HCT116 (cell line): ENCODE measurements at regions not wholly inside any gene's neighbourhood (a gene's known extent, or its start where the extent isn't known, plus 50 kb on each side); places are given as distances from the start of the nearest gene placed in this dataset.
A peak's percentile ranks its signal among the peaks of the same experiment; 100 is the strongest.

Source experiments
- ATAC-seq: fragments of 200-7000 bp; cut with Tn5 transposase; 2 replicates; pipeline ENCODE4 v1.9.1; 2020; ENCODE audit warnings: mild to moderate bottlenecking, moderate library complexity
- BruUV-seq: library from RNA; stranded (reverse); fragments of 400-500 nt; replicated peaks from 2 replicates; lab custom pipeline; 2021; lab: Mats Ljungman, UMichigan
- CTCF ChIA-PET: fragments of 300-600 bp; sonication (Branson Sonifier 250); formaldehyde crosslinking; loops from one replicate; lab custom pipeline; 2021; ENCODE audit warnings: antibody characterized with exemption; lab: Charles Lee
- POLR2A ChIA-PET: fragments of 300-600, 350-600 bp; sonication (Branson Sonifier 250); formaldehyde crosslinking; loops from one replicate; lab custom pipeline; 2021; ENCODE audit warnings: antibody characterized with exemption; lab: Charles Lee
- RAD21 ChIA-PET, 2 experiments: fragments of 300-600 bp; sonication (Branson Sonifier 250); formaldehyde crosslinking; loops; one replicate each; lab custom pipeline; 2023; ENCODE audit warnings: low total read pairs in 2 of 2; ENCODE audit not compliant: uncharacterized antibody in 2 of 2, unreplicated experiment in 2 of 2, low non-redundant PET in 1 of 2; lab: Charles Lee
- DNase-seq: peaks from one replicate; pipeline ENCODE4 v3.0.0-alpha.2; 2010; ENCODE audit warnings: low read depth, low spot score
- H2AFZ ChIP-seq: fragments of 200-600 bp; shearing (Covaris generic), sonication (generic); 2 replicates; pipeline ENCODE4 v1.6.1; 2017; ENCODE audit warnings: low read depth, mixed run types, mixed read lengths, antibody characterized with exemption, low read length; ENCODE audit not compliant: poor library complexity, severe bottlenecking
- H3K27ac ChIP-seq: 2 replicates; pipeline ENCODE4 v1.5.1; 2012; ENCODE audit warnings: low read depth, low read length
- H3K27me3 ChIP-seq: fragments of 200-600 bp; sonication (generic); 2 replicates; pipeline ENCODE4 v1.6.1; 2016; ENCODE audit warnings: mixed run types, low read length, mixed read lengths; ENCODE audit not compliant: insufficient read depth
- H3K36me3 ChIP-seq, 2 experiments: fragments of 200-500 bp in 1 of 2; fragments of 200-600 bp in 1 of 2; sonication (Bioruptor generic) in 1 of 2; sonication (generic) in 1 of 2; 2 replicates each; pipeline versions ENCODE4 v1.5.1 to v1.6.1; 2014 to 2016; ENCODE audit warnings: low read length in 2 of 2, inconsistent platforms in 1 of 2, mixed read lengths in 1 of 2, mixed run types in 1 of 2; ENCODE audit not compliant: insufficient read depth in 2 of 2, control insufficient read depth in 1 of 2
- H3K4me1 ChIP-seq, 2 experiments: fragments of 200-600 bp in 1 of 2; sonication (generic) in 1 of 2; 2 replicates each; pipeline versions ENCODE4 v1.5.1 to v1.6.1; 2012 to 2017; ENCODE audit warnings: low read length in 2 of 2, inconsistent platforms in 1 of 2, mild to moderate bottlenecking in 1 of 2, mixed read lengths in 1 of 2, mixed run types in 1 of 2, moderate library complexity in 1 of 2; ENCODE audit not compliant: insufficient read depth in 2 of 2, control insufficient read depth in 1 of 2
- H3K4me2 ChIP-seq: fragments of 200-600 bp; sonication (generic); 2 replicates; pipeline ENCODE4 v1.6.1; 2017; ENCODE audit warnings: mixed run types, low read length, mixed read lengths
- H3K4me3 ChIP-seq, 2 experiments: fragments of 200-600 bp in 1 of 2; sonication (generic) in 1 of 2; replicated peaks in 1 of 2; 2 replicates each; pipeline ENCODE4 v1.5.1; 2011 to 2016; ENCODE audit warnings: low read length in 2 of 2, control low read depth in 1 of 2, low read depth in 1 of 2, mild to moderate bottlenecking in 1 of 2, mixed read lengths in 1 of 2, mixed run types in 1 of 2
- H3K79me2 ChIP-seq: fragments of 200-600 bp; sonication (generic); 2 replicates; pipeline ENCODE4 v1.6.1; 2017; ENCODE audit warnings: mild to moderate bottlenecking, mixed run types, low read length, moderate library complexity, mixed read lengths; ENCODE audit not compliant: insufficient read depth
- H3K9ac ChIP-seq: fragments of 200-600 bp; sonication (generic); 2 replicates; pipeline ENCODE4 v1.6.1; 2016; ENCODE audit warnings: low read length, mixed read lengths
- H3K9me2 ChIP-seq: fragments of 200-600 bp; sonication (generic), shearing (Covaris generic); 2 replicates; pipeline ENCODE4 v1.6.1; 2017; ENCODE audit warnings: mixed run types, mild to moderate bottlenecking, moderate library complexity; ENCODE audit not compliant: insufficient read depth
- H3K9me3 ChIP-seq, 2 experiments: fragments of 200-500 bp in 1 of 2; fragments of 200-600 bp in 1 of 2; sonication (Bioruptor generic) in 1 of 2; sonication (generic) in 1 of 2; 2 replicates each; pipeline ENCODE4 v1.6.1; 2014 to 2017; ENCODE audit warnings: low read length in 2 of 2, mixed read lengths in 2 of 2, inconsistent platforms in 1 of 2, low read depth in 1 of 2, mild to moderate bottlenecking in 1 of 2, mixed run types in 1 of 2, moderate library complexity in 1 of 2; ENCODE audit not compliant: control insufficient read depth in 1 of 2, insufficient read depth in 1 of 2
- H4K20me1 ChIP-seq: fragments of 200-600 bp; sonication (generic), shearing (Covaris generic); 2 replicates; pipeline ENCODE4 v1.6.1; 2017; ENCODE audit warnings: mixed run types, mild to moderate bottlenecking, moderate library complexity; ENCODE audit not compliant: insufficient read depth
- CBX3 ChIP-seq: IDR thresholded peaks from 2 replicates; pipeline ENCODE4 v1.6.1; 2012; ENCODE audit warnings: low read depth
- CEBPB ChIP-seq: IDR thresholded peaks from 2 replicates; pipeline ENCODE4 v1.6.1; 2012; ENCODE audit warnings: low read depth
- ELF1 ChIP-seq: IDR thresholded peaks from 2 replicates; pipeline ENCODE4 v1.6.1; 2012; ENCODE audit warnings: low read depth, borderline replicate concordance
- EZH2 ChIP-seq: fragments of 200-600 bp; sonication (generic); IDR thresholded peaks from 2 replicates; pipeline ENCODE4 v1.6.1; 2017; ENCODE audit warnings: antibody characterized with exemption, mixed run types
- EZH2phosphoT487 ChIP-seq: fragments of 200-600 bp; IDR thresholded peaks from 2 replicates; pipeline ENCODE4 v1.6.1; 2018; ENCODE audit warnings: antibody characterized with exemption, borderline replicate concordance
- FOSL1 ChIP-seq: IDR thresholded peaks from 2 replicates; pipeline ENCODE4 v1.6.1; 2012; ENCODE audit warnings: low read depth
- POLR2A ChIP-seq: IDR thresholded peaks from 2 replicates; pipeline ENCODE4 v1.7.0; 2011; ENCODE audit warnings: borderline replicate concordance; ENCODE audit not compliant: insufficient read depth, insufficient read length; ENCODE audit errors: extremely low read depth
- RAD21 ChIP-seq: IDR thresholded peaks from 2 replicates; pipeline ENCODE4 v1.6.1; 2012; ENCODE audit warnings: low read depth, mild to moderate bottlenecking
- SIN3A ChIP-seq: IDR thresholded peaks from 2 replicates; pipeline ENCODE4 v1.6.1; 2012; ENCODE audit warnings: low read depth
- SP1 ChIP-seq: IDR thresholded peaks from 2 replicates; pipeline ENCODE4 v1.6.1; 2012; ENCODE audit warnings: low read depth
- TCF7L2 ChIP-seq: IDR thresholded peaks from 2 replicates; pipeline ENCODE4 v1.7.0; 2011; ENCODE audit warnings: borderline replicate concordance, inconsistent platforms; ENCODE audit not compliant: insufficient read depth, insufficient read length; ENCODE audit errors: extremely low read depth
- YY1 ChIP-seq: IDR thresholded peaks from 2 replicates; pipeline ENCODE4 v1.6.1; 2011; ENCODE audit warnings: low read length, low read depth, moderate library complexity, mild to moderate bottlenecking; ENCODE audit not compliant: insufficient replicate concordance; ENCODE audit errors: extremely low read depth
- ZFX ChIP-seq: fragments of 450-650 bp; IDR thresholded peaks from 2 replicates; pipeline ENCODE4 v1.6.1; 2017
- ZNF274 ChIP-seq: fragments of 200-500 bp; sonication (Bioruptor generic); IDR thresholded peaks from 2 replicates; pipeline ENCODE4 v1.6.1; 2014; ENCODE audit warnings: mild to moderate bottlenecking, low read depth, low read length, inconsistent platforms
- intact Hi-C: fragments of 100-400 bp; cut with micrococcal nuclease; formaldehyde crosslinking; loops from 2 replicates; pipeline ENCODE4 v1.10.0; 2022
- TF ChIP-seq, protein P1 (sequence below): IDR thresholded peaks from 2 replicates; pipeline ENCODE4 v1.6.1; 2011; ENCODE audit warnings: mild to moderate bottlenecking, low read length, moderate library complexity; ENCODE audit not compliant: insufficient replicate concordance; ENCODE audit errors: extremely low read depth
- TF ChIP-seq, protein P2 (sequence below): IDR thresholded peaks from 2 replicates; pipeline ENCODE4 v1.6.1; 2012; ENCODE audit warnings: low read depth
- TF ChIP-seq, protein P3 (sequence below), 3 experiments: fragments of 200-600 bp in 1 of 3; sonication (generic) in 1 of 3; IDR thresholded peaks in 2 of 3; conservative IDR thresholded peaks in 1 of 3; 2 replicates each; pipeline ENCODE4 v1.5.1; 2012 to 2017; ENCODE audit warnings: low read depth in 2 of 3, low read length in 2 of 3, antibody characterized with exemption in 1 of 3, borderline replicate concordance in 1 of 3, control low read depth in 1 of 3, mild to moderate bottlenecking in 1 of 3, mixed read lengths in 1 of 3, mixed run types in 1 of 3, moderate library complexity in 1 of 3; ENCODE audit not compliant: insufficient read depth in 1 of 3
- TF ChIP-seq, protein P4 (sequence below): IDR thresholded peaks from 2 replicates; pipeline ENCODE4 v1.6.1; 2012

DNA sequence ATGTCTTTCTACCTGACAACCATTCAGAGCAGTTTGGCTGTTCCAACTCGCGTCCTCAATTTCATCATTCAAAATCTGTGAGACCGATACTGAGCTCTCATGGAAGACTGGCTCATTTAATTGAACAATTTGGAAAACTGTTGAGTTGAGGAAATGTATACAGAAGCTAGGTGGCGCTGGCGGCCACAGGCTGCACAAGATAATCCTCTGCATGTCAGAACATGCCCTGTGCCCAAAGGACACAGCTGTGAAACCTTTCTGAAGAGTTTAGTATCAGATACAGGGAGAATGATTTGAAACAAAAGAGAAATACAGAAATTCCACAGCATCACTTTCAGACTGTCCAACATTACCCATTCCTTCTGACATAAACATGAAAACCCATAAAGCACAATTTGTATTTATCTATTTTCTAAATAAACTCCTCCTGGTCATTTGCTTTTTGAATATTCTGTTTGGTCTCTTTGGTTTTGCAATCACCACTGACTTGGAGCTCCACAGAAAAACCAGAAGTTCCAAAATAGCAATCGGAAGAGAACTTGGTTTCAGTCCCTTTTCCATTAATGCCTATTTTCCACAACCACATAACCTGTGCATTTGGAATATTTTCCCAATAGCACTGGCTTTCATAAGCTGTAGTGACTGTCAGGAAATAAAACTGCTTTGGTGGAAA, 192.8 kb downstream of the MAP2K6 start:
- H3K4me3 ChIP-seq = no peak overlapping the region
- H3K9me2 ChIP-seq = no peaks in the 10 kb centered on the region
- peaks cover 8 to 10% of the 10 kb centered on the region in 2 experiments; a peak in 3 of 4 replicates for H3K4me1 ChIP-seq
- H4K20me1 ChIP-seq = no peaks in the 10 kb centered on the region
- no peak overlapping the region for H3K9ac ChIP-seq
- CTCF ChIA-PET = interaction anchor here (0.6 to 3.9 kb wide), 43 partner anchors 8 to 1023 kb away, joined by 3 to 51 read pairs (median 4); no protein-coding TSS in a partner anchor
- peak overlapping the region; percentile 74 for H2AFZ ChIP-seq
- POLR2A ChIA-PET = interaction anchor here (1.4 to 1.9 kb wide), 2 partner anchors 10 to 24 kb away, joined by 4 to 7 read pairs; no protein-coding TSS in a partner anchor
- peak overlapping the region; percentile 40 for H3K4me2 ChIP-seq
- RAD21 ChIA-PET = interaction anchor here in 1 of 2 experiments (1.3 kb wide), 1 partner anchor 537 kb away, joined by 4 read pairs; no protein-coding TSS in a partner anchor
- DNase-seq = peak; percentile 57
- ATAC-seq = peak; percentile 87
- no peaks in the 10 kb centered on the region for H3K9me3 ChIP-seq
- no peaks in the 10 kb centered on the region for H3K36me3 ChIP-seq
- no peaks in the 10 kb centered on the region for H3K79me2 ChIP-seq
- intact Hi-C loops = loop anchor here (5.0 kb wide), 1 partner anchor 945 kb away; no protein-coding TSS in a partner anchor
- BruUV-seq = no TSS peak
- H3K27ac ChIP-seq = peak overlapping the region; percentile 47; the same call in 1 of the 2 replicates
- H3K27me3 ChIP-seq = no peaks in the 10 kb centered on the region
- TF ChIP-seq SP1 = no peak; the same call in 1 of the 2 replicates
- 0 out of 2 replicates have a peak, but pooled peaks have one; percentile 8 for TF ChIP-seq FOSL1
- no peak for TF ChIP-seq ELF1
- TF ChIP-seq YY1 = no peak
- TF ChIP-seq, protein P1, sequence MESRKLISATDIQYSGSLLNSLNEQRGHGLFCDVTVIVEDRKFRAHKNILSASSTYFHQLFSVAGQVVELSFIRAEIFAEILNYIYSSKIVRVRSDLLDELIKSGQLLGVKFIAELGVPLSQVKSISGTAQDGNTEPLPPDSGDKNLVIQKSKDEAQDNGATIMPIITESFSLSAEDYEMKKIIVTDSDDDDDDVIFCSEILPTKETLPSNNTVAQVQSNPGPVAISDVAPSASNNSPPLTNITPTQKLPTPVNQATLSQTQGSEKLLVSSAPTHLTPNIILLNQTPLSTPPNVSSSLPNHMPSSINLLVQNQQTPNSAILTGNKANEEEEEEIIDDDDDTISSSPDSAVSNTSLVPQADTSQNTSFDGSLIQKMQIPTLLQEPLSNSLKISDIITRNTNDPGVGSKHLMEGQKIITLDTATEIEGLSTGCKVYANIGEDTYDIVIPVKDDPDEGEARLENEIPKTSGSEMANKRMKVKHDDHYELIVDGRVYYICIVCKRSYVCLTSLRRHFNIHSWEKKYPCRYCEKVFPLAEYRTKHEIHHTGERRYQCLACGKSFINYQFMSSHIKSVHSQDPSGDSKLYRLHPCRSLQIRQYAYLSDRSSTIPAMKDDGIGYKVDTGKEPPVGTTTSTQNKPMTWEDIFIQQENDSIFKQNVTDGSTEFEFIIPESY = no peak
- TF ChIP-seq RAD21 = peak; percentile 74
- TF ChIP-seq CBX3 = peak; percentile 90
- TF ChIP-seq ZFX = no peak
- TF ChIP-seq TCF7L2 = no peak
- TF ChIP-seq, protein P2, sequence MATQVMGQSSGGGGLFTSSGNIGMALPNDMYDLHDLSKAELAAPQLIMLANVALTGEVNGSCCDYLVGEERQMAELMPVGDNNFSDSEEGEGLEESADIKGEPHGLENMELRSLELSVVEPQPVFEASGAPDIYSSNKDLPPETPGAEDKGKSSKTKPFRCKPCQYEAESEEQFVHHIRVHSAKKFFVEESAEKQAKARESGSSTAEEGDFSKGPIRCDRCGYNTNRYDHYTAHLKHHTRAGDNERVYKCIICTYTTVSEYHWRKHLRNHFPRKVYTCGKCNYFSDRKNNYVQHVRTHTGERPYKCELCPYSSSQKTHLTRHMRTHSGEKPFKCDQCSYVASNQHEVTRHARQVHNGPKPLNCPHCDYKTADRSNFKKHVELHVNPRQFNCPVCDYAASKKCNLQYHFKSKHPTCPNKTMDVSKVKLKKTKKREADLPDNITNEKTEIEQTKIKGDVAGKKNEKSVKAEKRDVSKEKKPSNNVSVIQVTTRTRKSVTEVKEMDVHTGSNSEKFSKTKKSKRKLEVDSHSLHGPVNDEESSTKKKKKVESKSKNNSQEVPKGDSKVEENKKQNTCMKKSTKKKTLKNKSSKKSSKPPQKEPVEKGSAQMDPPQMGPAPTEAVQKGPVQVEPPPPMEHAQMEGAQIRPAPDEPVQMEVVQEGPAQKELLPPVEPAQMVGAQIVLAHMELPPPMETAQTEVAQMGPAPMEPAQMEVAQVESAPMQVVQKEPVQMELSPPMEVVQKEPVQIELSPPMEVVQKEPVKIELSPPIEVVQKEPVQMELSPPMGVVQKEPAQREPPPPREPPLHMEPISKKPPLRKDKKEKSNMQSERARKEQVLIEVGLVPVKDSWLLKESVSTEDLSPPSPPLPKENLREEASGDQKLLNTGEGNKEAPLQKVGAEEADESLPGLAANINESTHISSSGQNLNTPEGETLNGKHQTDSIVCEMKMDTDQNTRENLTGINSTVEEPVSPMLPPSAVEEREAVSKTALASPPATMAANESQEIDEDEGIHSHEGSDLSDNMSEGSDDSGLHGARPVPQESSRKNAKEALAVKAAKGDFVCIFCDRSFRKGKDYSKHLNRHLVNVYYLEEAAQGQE = no peak
- TF ChIP-seq, protein P3, sequence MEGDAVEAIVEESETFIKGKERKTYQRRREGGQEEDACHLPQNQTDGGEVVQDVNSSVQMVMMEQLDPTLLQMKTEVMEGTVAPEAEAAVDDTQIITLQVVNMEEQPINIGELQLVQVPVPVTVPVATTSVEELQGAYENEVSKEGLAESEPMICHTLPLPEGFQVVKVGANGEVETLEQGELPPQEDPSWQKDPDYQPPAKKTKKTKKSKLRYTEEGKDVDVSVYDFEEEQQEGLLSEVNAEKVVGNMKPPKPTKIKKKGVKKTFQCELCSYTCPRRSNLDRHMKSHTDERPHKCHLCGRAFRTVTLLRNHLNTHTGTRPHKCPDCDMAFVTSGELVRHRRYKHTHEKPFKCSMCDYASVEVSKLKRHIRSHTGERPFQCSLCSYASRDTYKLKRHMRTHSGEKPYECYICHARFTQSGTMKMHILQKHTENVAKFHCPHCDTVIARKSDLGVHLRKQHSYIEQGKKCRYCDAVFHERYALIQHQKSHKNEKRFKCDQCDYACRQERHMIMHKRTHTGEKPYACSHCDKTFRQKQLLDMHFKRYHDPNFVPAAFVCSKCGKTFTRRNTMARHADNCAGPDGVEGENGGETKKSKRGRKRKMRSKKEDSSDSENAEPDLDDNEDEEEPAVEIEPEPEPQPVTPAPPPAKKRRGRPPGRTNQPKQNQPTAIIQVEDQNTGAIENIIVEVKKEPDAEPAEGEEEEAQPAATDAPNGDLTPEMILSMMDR (IDR thresholded peaks at IDR 0.05 in 2 of 3, conservative IDR thresholded peaks at IDR 0.05 in 1 of 3; ENCODE audit: borderline replicate concordance in 1 of 3, insufficient read depth in 1 of 3, low read depth in 2 of 3, low read length in 2 of 3) = peak; percentile 66 to 98 (median 92)
- no peak for TF ChIP-seq POLR2A
- TF ChIP-seq CEBPB = 0 out of 2 replicates have a peak, but pooled peaks have one; percentile 31
- no peak for TF ChIP-seq EZH2
- no peak for TF ChIP-seq ZNF274
- TF ChIP-seq SIN3A = no peak
- TF ChIP-seq, protein P4, sequence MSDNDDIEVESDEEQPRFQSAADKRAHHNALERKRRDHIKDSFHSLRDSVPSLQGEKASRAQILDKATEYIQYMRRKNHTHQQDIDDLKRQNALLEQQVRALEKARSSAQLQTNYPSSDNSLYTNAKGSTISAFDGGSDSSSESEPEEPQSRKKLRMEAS = peak; percentile 52
- TF ChIP-seq EZH2phosphoT487 = no peak
